ENCODE measurements at regions not wholly inside any gene's neighbourhood (a gene's known extent, or its start where the extent isn't known, plus 50 kb on each side); places are given as distances from the start of the nearest gene placed in this dataset.

DNA sequence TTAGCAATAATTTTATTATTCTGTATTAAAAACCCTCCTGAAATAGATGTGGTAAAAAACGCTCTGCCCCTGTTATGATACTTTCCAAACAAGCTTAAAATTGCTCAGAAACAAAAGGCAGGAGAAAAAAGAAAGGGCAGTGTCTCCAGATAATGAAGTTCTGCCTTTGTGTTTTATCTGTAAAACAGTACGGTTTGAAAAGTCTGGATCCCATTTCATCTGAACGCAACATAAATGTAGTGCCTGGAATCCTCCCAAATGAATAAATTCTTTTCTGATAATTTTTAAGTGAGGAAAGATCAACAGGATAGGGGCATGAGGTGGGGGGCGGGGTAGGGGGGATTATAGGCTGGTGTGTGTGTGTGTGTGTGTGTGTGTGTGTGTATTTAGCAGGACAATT, 87.5 kb upstream of the SOX9 start:
- no peak overlapping the region for H3K4me3 ChIP-seq (ENCODE audit: low read depth, low read length)
- DNase-seq (ENCODE audit: low read depth), result no peak
- TF ChIP-seq, protein P1, sequence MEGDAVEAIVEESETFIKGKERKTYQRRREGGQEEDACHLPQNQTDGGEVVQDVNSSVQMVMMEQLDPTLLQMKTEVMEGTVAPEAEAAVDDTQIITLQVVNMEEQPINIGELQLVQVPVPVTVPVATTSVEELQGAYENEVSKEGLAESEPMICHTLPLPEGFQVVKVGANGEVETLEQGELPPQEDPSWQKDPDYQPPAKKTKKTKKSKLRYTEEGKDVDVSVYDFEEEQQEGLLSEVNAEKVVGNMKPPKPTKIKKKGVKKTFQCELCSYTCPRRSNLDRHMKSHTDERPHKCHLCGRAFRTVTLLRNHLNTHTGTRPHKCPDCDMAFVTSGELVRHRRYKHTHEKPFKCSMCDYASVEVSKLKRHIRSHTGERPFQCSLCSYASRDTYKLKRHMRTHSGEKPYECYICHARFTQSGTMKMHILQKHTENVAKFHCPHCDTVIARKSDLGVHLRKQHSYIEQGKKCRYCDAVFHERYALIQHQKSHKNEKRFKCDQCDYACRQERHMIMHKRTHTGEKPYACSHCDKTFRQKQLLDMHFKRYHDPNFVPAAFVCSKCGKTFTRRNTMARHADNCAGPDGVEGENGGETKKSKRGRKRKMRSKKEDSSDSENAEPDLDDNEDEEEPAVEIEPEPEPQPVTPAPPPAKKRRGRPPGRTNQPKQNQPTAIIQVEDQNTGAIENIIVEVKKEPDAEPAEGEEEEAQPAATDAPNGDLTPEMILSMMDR (IDR thresholded peaks at IDR 0.05; ENCODE audit: insufficient read depth, low read length, poor library complexity, severe bottlenecking), result no peak
- H3K36me3 ChIP-seq (ENCODE audit: control insufficient read depth, insufficient read depth, low read length), result no peaks in the 10 kb centered on the region
- H3K27me3 ChIP-seq (ENCODE audit: control insufficient read depth, insufficient read depth, low read length), result no peaks in the 10 kb centered on the region

DNA sequence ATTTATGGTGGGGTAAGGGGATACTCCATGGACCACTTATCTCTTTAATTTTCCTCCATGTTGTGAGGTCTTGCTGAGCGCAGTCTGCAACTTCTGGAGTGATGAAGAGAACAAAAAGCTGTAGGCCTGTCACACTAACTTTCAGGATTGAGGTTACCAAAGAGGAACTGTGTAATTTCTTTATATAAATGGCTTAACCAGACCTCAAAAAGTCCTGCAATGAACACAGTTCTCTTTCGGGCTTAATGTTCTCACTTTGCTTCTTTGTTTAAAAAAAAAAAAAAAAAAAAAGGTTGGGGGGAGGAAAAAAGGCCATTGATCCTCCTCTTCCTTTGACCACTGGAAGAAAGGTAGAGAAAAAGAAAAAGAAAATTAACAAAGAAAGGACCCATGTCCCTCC, 86.8 kb upstream of the SOX9 start:
- TF ChIP-seq, protein P1 (IDR thresholded peaks at IDR 0.05; ENCODE audit: insufficient read depth, low read length, poor library complexity, severe bottlenecking), result no peak
- no peak for DNase-seq (ENCODE audit: low read depth)
- Histone ChIP-seq H3K27me3 (ENCODE audit: control insufficient read depth, insufficient read depth, low read length) (no peaks in the 10 kb centered on the region), H3K36me3 (ENCODE audit: control insufficient read depth, insufficient read depth, low read length) (no peaks in the 10 kb centered on the region), H3K4me3 (ENCODE audit: low read depth, low read length) (no peak overlapping the region)

DNA sequence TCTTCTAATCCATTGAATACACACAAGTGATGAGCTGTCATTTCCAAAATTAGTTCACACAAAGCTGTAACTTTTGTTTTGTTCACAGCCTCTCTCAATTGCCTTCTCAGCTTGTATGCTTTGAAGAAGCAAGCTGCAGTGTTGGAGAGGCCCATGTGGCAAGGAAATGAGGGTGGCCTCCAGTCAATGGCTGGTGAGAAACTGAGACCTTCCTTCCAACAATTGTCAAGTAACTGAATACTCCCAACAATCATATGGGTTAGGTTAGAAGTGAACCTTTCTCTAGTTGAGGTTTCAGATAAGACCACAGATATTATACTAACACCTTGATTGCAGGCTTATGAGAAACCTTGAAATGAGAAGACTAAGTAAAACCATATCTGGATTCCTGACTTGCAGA, 82.4 kb upstream of the SOX9 start:
- no peaks in the 10 kb centered on the region for H3K36me3 ChIP-seq (ENCODE audit: control insufficient read depth, insufficient read depth, low read length)
- DNase-seq (ENCODE audit: low read depth), result no peak
- TF ChIP-seq, protein P1 (IDR thresholded peaks at IDR 0.05; ENCODE audit: insufficient read depth, low read length, poor library complexity, severe bottlenecking), result no peak
- no peaks in the 10 kb centered on the region for H3K27me3 ChIP-seq (ENCODE audit: control insufficient read depth, insufficient read depth, low read length)
- no peak overlapping the region for H3K4me3 ChIP-seq (ENCODE audit: low read depth, low read length)

DNA sequence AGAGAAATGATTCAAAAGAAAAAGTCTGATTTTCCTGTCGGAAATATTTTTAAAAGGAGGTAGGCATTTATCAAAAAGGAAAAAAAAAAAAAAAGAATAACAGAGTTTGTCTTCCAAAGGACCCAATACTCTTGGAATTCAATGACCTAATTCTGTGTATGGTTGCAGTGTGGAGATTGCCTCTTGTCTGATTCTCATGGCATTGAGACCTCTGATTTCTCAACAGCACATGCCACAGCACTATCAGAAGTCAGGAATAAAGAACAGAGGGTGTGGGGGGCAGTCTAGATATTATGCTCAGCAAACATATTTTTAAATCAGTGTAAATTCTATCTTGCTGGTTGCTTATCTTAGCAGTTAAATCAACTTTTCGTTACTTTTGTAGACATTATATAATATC, 81.3 kb upstream of the SOX9 start:
- Histone ChIP-seq H3K27me3 (ENCODE audit: control insufficient read depth, insufficient read depth, low read length) (no peaks in the 10 kb centered on the region), H3K4me3 (ENCODE audit: low read depth, low read length) (no peak overlapping the region), H3K36me3 (ENCODE audit: control insufficient read depth, insufficient read depth, low read length) (no peaks in the 10 kb centered on the region)
- TF ChIP-seq, protein P1 (IDR thresholded peaks at IDR 0.05; ENCODE audit: insufficient read depth, low read length, poor library complexity, severe bottlenecking), result no peak
- DNase-seq (ENCODE audit: low read depth), result no peak

DNA sequence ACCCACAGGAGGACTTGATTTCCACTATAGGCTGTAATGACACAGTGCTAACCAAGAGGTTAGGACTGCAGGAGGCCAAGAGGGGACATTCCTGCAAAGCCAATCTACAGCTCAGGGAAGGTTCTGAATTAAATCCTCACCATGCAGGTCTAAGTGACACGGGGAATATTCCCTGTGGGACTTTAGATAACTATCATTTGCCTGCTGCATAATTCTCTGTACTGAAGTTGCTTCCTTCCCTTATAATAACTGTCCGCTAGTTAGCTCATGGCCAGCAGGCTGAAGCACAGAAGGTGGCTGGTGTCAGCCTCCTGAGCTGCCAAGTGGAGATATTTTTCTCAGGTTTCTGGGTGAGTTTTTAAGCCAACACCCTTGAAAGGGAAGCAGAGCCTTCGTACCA, 74.6 kb upstream of the SOX9 start:
- Histone ChIP-seq H3K36me3 (ENCODE audit: control insufficient read depth, insufficient read depth, low read length) (no peaks in the 10 kb centered on the region), H3K27me3 (ENCODE audit: control insufficient read depth, insufficient read depth, low read length) (no peaks in the 10 kb centered on the region)
- TF ChIP-seq, protein P1 (IDR thresholded peaks at IDR 0.05; ENCODE audit: insufficient read depth, low read length, poor library complexity, severe bottlenecking), result no peak

More for the DNA sequence above, 74.6 kb upstream of the SOX9 start:
- H3K4me3 ChIP-seq (ENCODE audit: low read depth, low read length), result no peak overlapping the region
- no peak for DNase-seq (ENCODE audit: low read depth)
